Hepatocyte (in vitro differentiated cells): ENCODE measurements at regions not wholly inside any gene's neighbourhood (a gene's known extent, or its start where the extent isn't known, plus 50 kb on each side); places are given as distances from the start of the nearest gene placed in this dataset.

Experiments
- DNase-seq: peaks from one replicate; pipeline ENCODE4 v3.0.0-alpha.2; 2016; ENCODE audit warnings: low spot score
- H2AFZ ChIP-seq: fragments of 200-600 bp; sonication (generic); 2 replicates; pipeline ENCODE4 v1.6.0; 2016; ENCODE audit warnings: antibody characterized with exemption, mild to moderate bottlenecking
- H3K27ac ChIP-seq: fragments of 200-600 bp; sonication (generic); 2 replicates; pipeline ENCODE4 v1.5.1; 2016; ENCODE audit warnings: mild to moderate bottlenecking
- H3K27me3 ChIP-seq: fragments of 200-600 bp; sonication (generic); 2 replicates; pipeline ENCODE4 v1.6.1; 2016
- H3K36me3 ChIP-seq: fragments of 200-600 bp; sonication (generic); replicated peaks from 2 replicates; pipeline ENCODE4 v1.5.1; 2016; ENCODE audit warnings: low read depth; ENCODE audit not compliant: insufficient read depth
- H3K4me1 ChIP-seq: fragments of 200-600 bp; sonication (generic); 2 replicates; pipeline ENCODE4 v1.5.1; 2016; ENCODE audit warnings: mild to moderate bottlenecking, moderate library complexity; ENCODE audit not compliant: insufficient read depth
- H3K4me2 ChIP-seq: fragments of 200-600 bp; sonication (generic); 2 replicates; pipeline ENCODE4 v1.6.0; 2016
- H3K4me3 ChIP-seq: fragments of 200-600 bp; sonication (generic); 2 replicates; pipeline ENCODE4 v1.5.1; 2016; ENCODE audit warnings: mild to moderate bottlenecking
- H3K79me2 ChIP-seq: fragments of 200-600 bp; sonication (generic); 2 replicates; pipeline ENCODE4 v1.6.0; 2017; ENCODE audit warnings: mild to moderate bottlenecking
- H3K9me2 ChIP-seq: fragments of 200-600 bp; sonication (generic); replicated peaks from 2 replicates; pipeline ENCODE4 v1.6.0; 2017; ENCODE audit warnings: mild to moderate bottlenecking; ENCODE audit not compliant: insufficient read depth
- H3K9me3 ChIP-seq: fragments of 200-600 bp; sonication (generic); 2 replicates; pipeline ENCODE4 v1.5.1; 2016; ENCODE audit warnings: low read depth, mild to moderate bottlenecking
- H4K20me1 ChIP-seq: fragments of 200-600 bp; sonication (generic); 2 replicates; pipeline ENCODE4 v1.6.0; 2016; ENCODE audit warnings: mild to moderate bottlenecking; ENCODE audit not compliant: insufficient read depth, poor library complexity, severe bottlenecking
- CTCF ChIP-seq: fragments of 200-600 bp; sonication (generic); IDR thresholded peaks from 2 replicates; pipeline ENCODE4 v1.5.1; 2016; ENCODE audit warnings: antibody characterized with exemption, mild to moderate bottlenecking; ENCODE audit not compliant: poor library complexity
- EZH2 ChIP-seq: fragments of 200-600 bp; sonication (generic); IDR thresholded peaks from 2 replicates; pipeline ENCODE4 v1.6.1; 2016; ENCODE audit warnings: antibody characterized with exemption, mild to moderate bottlenecking, borderline replicate concordance
- EZH2phosphoT487 ChIP-seq: fragments of 200-600 bp; sonication (generic); IDR thresholded peaks from one replicate; pipeline ENCODE4 v1.6.1; 2018; ENCODE audit warnings: antibody characterized with exemption, mild to moderate bottlenecking, low read depth, moderate library complexity; ENCODE audit not compliant: unreplicated experiment, severe bottlenecking
- WGBS: methylation state at CpG from one replicate; pipeline ENCODE4 v1.1.6; 2016; ENCODE audit warnings: low lambda C conversion rate; ENCODE audit errors: missing lambda C conversion rate; 5-methylcytosine and 5-hydroxymethylcytosine counted together

DNA sequence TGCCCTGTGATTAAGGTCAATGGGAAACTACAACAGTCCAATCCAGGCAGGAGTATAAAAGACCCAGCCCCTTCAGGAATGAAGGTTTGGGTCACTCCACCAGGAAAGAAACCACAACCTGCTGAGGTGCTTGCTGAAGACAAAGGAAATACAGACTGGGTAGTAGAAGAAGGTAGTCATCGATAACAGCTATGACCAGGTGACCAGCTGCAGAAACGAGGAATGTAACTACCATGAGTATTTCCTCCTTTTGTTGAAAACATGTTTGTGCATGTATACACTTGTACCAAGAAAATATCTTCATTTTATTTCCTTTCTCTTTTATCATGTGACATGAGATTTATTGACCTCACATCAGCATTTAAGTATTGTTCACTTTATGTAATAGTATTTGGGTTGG, 409.1 kb downstream of the FOXG1 start:
- DNase-seq: no peak
- Histone ChIP-seq H3K27ac (no peak overlapping the region), H3K36me3 (no peaks in the 10 kb centered on the region), H3K9me2 (no peaks in the 10 kb centered on the region), H2AFZ (no peak overlapping the region), H3K9me3 (no peaks in the 10 kb centered on the region), H3K79me2 (no peaks in the 10 kb centered on the region), H3K4me1 (no peaks in the 10 kb centered on the region), H3K4me2 (no peak overlapping the region), H3K27me3 (no peaks in the 10 kb centered on the region), H4K20me1 (no peaks in the 10 kb centered on the region), H3K4me3 (no peak overlapping the region)
- 89% methylated on average over 2 of the region's 2 CpGs for WGBS
- TF ChIP-seq EZH2 (no peak), EZH2phosphoT487 (no peak), CTCF (no peak)

DNA sequence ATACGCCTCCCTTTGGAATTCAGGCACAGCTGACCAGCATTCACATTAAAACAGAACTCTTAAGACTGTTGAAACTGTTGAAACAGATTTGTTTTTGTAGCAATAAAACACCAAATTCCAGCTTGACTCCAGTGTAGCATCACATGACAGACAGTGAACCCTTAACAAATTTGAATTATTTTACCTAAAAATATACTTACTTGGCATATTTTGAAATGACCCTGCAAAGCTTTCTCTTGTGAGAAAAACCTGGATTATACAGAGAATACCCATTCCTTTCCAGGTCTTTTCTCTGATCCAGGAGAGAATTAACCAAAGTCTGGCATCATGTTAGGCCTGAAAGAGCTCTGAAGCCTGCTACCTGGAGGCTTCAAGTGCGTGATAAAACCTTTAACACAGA, 410.3 kb downstream of the FOXG1 start:
- no peak for DNase-seq
- H3K9me3 ChIP-seq: no peaks in the 10 kb centered on the region
- H3K36me3 ChIP-seq: no peaks in the 10 kb centered on the region
- H3K4me3 ChIP-seq: no peak overlapping the region
- 89% methylated on average over 2 of the region's 2 CpGs for WGBS
- H3K79me2 ChIP-seq: no peaks in the 10 kb centered on the region
- H4K20me1 ChIP-seq: no peaks in the 10 kb centered on the region
- no peak for TF ChIP-seq EZH2phosphoT487
- no peak for TF ChIP-seq CTCF
- TF ChIP-seq EZH2: no peak
- H3K4me1 ChIP-seq: no peaks in the 10 kb centered on the region
- H2AFZ ChIP-seq: no peak overlapping the region
- H3K27me3 ChIP-seq: no peaks in the 10 kb centered on the region
- H3K4me2 ChIP-seq: no peak overlapping the region
- no peak overlapping the region for H3K27ac ChIP-seq
- no peaks in the 10 kb centered on the region for H3K9me2 ChIP-seq

DNA sequence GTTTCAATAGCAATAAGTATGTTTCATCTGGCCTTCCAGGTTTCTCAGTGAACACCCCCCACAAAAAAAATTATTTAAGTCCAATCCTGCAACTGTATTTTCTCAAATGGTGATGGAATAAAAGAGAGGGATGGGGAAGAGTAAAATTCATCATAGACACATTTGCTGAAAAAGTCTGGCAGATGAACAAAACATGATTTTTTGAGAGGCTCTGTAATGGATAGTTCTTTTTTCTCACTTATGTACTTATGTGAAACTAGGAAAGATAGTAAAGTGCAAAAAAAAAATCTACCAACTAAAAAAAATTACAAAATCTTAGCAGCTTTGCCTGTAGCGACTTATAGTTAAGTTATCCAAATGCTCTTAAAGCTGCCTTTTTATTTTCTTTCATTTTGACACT, 412.4 kb downstream of the FOXG1 start:
- Histone ChIP-seq H3K79me2 (no peaks in the 10 kb centered on the region), H4K20me1 (no peaks in the 10 kb centered on the region), H3K27me3 (no peaks in the 10 kb centered on the region), H3K4me3 (no peak overlapping the region), H3K9me2 (no peaks in the 10 kb centered on the region), H3K4me1 (no peaks in the 10 kb centered on the region), H3K4me2 (no peak overlapping the region), H3K27ac (no peak overlapping the region), H3K9me3 (no peaks in the 10 kb centered on the region), H3K36me3 (no peaks in the 10 kb centered on the region), H2AFZ (no peak overlapping the region)
- DNase-seq: no peak
- 62% methylated on average over 1 of the region's 1 CpG for WGBS
- TF ChIP-seq EZH2phosphoT487: no peak
- TF ChIP-seq CTCF: no peak
- TF ChIP-seq EZH2: no peak

GRCh38 chr14:29191092-29191491, 424.5 kb downstream of the FOXG1 start:
- DNase-seq: no peak
- H2AFZ ChIP-seq: no peak overlapping the region
- H3K79me2 ChIP-seq: no peaks in the 10 kb centered on the region
- no peak overlapping the region for H3K4me3 ChIP-seq
- no peaks in the 10 kb centered on the region for H3K27me3 ChIP-seq
- H3K9me2 ChIP-seq: no peaks in the 10 kb centered on the region
- no peaks in the 10 kb centered on the region for H3K4me1 ChIP-seq
- H3K27ac ChIP-seq: no peak overlapping the region
- H3K9me3 ChIP-seq: no peaks in the 10 kb centered on the region
- no peaks in the 10 kb centered on the region for H4K20me1 ChIP-seq
- H3K36me3 ChIP-seq: no peaks in the 10 kb centered on the region
- TF ChIP-seq EZH2 (no peak), CTCF (no peak), EZH2phosphoT487 (no peak)
- H3K4me2 ChIP-seq: no peak overlapping the region
